ENCODE measurements at regions not wholly inside any gene's neighbourhood (a gene's known extent, or its start where the extent isn't known, plus 50 kb on each side); places are given as distances from the start of the nearest gene placed in this dataset.
A peak's percentile ranks its signal among the peaks of the same experiment; 100 is the strongest.

DNA sequence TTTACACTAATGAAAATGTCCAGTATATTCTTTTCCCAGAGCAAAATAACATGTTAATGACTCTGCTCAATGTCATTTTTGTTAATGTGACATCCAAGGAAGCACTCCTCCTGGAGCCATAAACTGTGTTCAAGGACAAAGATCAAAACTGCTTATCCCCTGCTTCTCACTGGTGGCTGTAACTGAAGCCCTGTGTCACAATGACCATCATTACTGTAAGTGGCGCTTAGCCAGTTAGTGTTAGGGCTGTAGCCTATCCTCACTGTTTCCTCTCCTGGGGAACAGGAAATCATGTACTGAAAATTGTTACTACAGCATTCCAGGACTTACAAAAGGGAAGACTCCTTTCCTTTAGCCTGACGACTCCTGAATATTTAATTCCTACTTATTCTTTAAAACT, 71.7 kb upstream of the COX7C start:
- FAIRE-seq (no peak), DNase-seq (ENCODE audit: extremely low read depth in 1 of 4, low spot score in 3 of 4) (no peak), ATAC-seq (no peak)
- H4K20me1 ChIP-seq (replicated peaks; ENCODE audit: control insufficient read depth, insufficient read depth, low read length): no peaks in the 10 kb centered on the region
- H3K36me3 ChIP-seq (ENCODE audit: control insufficient read depth, insufficient read depth, low read length): no peaks in the 10 kb centered on the region
- H3K27ac ChIP-seq (ENCODE audit: extremely low read depth, low read depth, low read length): no peak overlapping the region
- 0 out of 2 replicates have a peak overlapping the region, but pooled peaks have one; percentile 4 for H2AFZ ChIP-seq (ENCODE audit: low read depth, low read length)
- in situ Hi-C loops (cut with MboI): no loop called here
- H3K9me1 ChIP-seq (ENCODE audit: control insufficient read depth, insufficient read depth, low read length): no peaks in the 10 kb centered on the region
- ChIA-PET POLR2A (interaction anchor here (1.4 kb wide), 1 partner anchor 17 kb away, joined by 3 read pairs; no protein-coding TSS in a partner anchor), CTCF (ENCODE audit: low intra/inter-chr PET ratio) (no interaction called here)
- BruUV-seq (replicated peaks): no TSS peak
- no peak overlapping the region for H3K4me2 ChIP-seq (ENCODE audit: insufficient read depth, low read length)
- H3K9ac ChIP-seq (ENCODE audit: insufficient read depth in 1 of 2, low read depth in 2 of 2, low read length in 2 of 2): no peak overlapping the region
- H3K4me3 ChIP-seq: no peak overlapping the region
- 44% methylated on average over 2 of the region's 2 CpGs for WGBS (ENCODE audit: insufficient coverage, low coverage, missing lambda C conversion rate)
- no peaks in the 10 kb centered on the region for H3K4me1 ChIP-seq (replicated peaks in 1 of 2; ENCODE audit: control insufficient read depth in 2 of 2, insufficient read depth in 2 of 2, low read length in 2 of 2)
- no peaks in the 10 kb centered on the region for H3K9me3 ChIP-seq (replicated peaks; ENCODE audit: control insufficient read depth, insufficient read depth, low read depth, low read length)
- intact Hi-C loops (cut with micrococcal nuclease): no loop called here
- H3K27me3 ChIP-seq (ENCODE audit: control insufficient read depth in 2 of 2, insufficient read depth in 2 of 2, low read length in 2 of 2): no peaks in the 10 kb centered on the region
- no peaks in the 10 kb centered on the region for H3K79me2 ChIP-seq (ENCODE audit: control insufficient read depth, insufficient read depth, low read length)
- TF ChIP-seq ERF (CRISPR knock-in tag; IDR thresholded peaks at IDR 0.05) (no peak), ZNF133 (CRISPR knock-in tag; IDR thresholded peaks at IDR 0.05) (no peak), ARID1B (IDR thresholded peaks at IDR 0.05) (no peak), PTRF (tag; IDR thresholded peaks at IDR 0.05) (no peak), SMARCA5 (IDR thresholded peaks at IDR 0.05) (no peak), ZNF444 (CRISPR knock-in tag; IDR thresholded peaks at IDR 0.05) (no peak), YY1 (IDR thresholded peaks at IDR 0.05; ENCODE audit: borderline replicate concordance in 1 of 3, control insufficient read depth in 1 of 3, extremely low read depth in 1 of 3, insufficient read depth in 3 of 3, insufficient read length in 1 of 3, insufficient replicate concordance in 2 of 3, low read depth in 1 of 3, low read length in 2 of 3) (no peak), PURB (CRISPR knock-in tag; IDR thresholded peaks at IDR 0.05; ENCODE audit: low read depth) (no peak), KAT7 (CRISPR knock-in tag; IDR thresholded peaks at IDR 0.05; ENCODE audit: borderline replicate concordance) (no peak), ZNF124 (CRISPR knock-in tag; IDR thresholded peaks at IDR 0.05) (no peak), ESRRB (CRISPR knock-in tag; IDR thresholded peaks at IDR 0.05; ENCODE audit: borderline replicate concordance) (no peak), RREB1 (CRISPR knock-in tag; IDR thresholded peaks at IDR 0.05) (no peak), SMAD3 (CRISPR knock-in tag; conservative IDR thresholded peaks at IDR 0.05) (no peak), CHD2 (IDR thresholded peaks at IDR 0.05; ENCODE audit: low read depth, low read length) (no peak)
- TF ChIP-seq, protein P1, sequence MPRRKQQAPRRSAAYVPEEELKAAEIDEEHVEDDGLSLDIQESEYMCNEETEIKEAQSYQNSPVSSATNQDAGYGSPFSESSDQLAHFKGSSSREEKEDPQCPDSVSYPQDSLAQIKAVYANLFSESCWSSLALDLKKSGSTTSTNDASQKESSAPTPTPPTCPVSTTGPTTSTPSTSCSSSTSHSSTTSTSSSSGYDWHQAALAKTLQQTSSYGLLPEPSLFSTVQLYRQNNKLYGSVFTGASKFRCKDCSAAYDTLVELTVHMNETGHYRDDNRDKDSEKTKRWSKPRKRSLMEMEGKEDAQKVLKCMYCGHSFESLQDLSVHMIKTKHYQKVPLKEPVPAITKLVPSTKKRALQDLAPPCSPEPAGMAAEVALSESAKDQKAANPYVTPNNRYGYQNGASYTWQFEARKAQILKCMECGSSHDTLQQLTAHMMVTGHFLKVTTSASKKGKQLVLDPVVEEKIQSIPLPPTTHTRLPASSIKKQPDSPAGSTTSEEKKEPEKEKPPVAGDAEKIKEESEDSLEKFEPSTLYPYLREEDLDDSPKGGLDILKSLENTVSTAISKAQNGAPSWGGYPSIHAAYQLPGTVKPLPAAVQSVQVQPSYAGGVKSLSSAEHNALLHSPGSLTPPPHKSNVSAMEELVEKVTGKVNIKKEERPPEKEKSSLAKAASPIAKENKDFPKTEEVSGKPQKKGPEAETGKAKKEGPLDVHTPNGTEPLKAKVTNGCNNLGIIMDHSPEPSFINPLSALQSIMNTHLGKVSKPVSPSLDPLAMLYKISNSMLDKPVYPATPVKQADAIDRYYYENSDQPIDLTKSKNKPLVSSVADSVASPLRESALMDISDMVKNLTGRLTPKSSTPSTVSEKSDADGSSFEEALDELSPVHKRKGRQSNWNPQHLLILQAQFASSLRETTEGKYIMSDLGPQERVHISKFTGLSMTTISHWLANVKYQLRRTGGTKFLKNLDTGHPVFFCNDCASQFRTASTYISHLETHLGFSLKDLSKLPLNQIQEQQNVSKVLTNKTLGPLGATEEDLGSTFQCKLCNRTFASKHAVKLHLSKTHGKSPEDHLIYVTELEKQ (CRISPR knock-in tag; IDR thresholded peaks at IDR 0.05): no peak
